Stimulated activated CD8-positive, alpha-beta memory T cell treated with anti-CD3 and anti-CD28 coated beads, Interleukin-15, amount 100 ng/mL, for 4 hours (primary cell): ENCODE measurements at regions not wholly inside any gene's neighbourhood (a gene's known extent, or its start where the extent isn't known, plus 50 kb on each side); places are given as distances from the start of the nearest gene placed in this dataset.
"Not testable (repeated sequence)": the region's sequence is repeated elsewhere in the genome, so short reads cannot be mapped to it uniquely, and the experiment has no call there.

ENCODE experiments used
- DNase-seq, 2 donors: peaks; one replicate each; pipeline ENCODE4 v3.0.0-alpha.2; 2020; ENCODE audit warnings: low read depth in 2 of 2

GRCh38 chr20:25864963-25865714 lies 168.5 kb upstream of the ZNF337 start:
- not testable (repeated sequence) for DNase-seq

GRCh38 chr20:25864326-25864962 lies 167.8 kb upstream of the ZNF337 start:
- DNase-seq, result no peak

- DNase-seq, result no peak
Observed at GRCh38 chr20:25863536-25864325, 167.1 kb upstream of the ZNF337 start.

- DNase-seq, result peak; percentile 50 to 55
Observed at GRCh38 chr20:25862967-25863530, 166.4 kb upstream of the ZNF337 start.

GRCh38 chr20:25860531-25861150 lies 164.0 kb upstream of the ZNF337 start:
- no peak for DNase-seq

- peak in 1 of 2 donors; percentile 63 for DNase-seq
Observed at GRCh38 chr20:25859649-25860530, 163.2 kb upstream of the ZNF337 start.

GRCh38 chr20:25858495-25859425 lies 162.1 kb upstream of the ZNF337 start:
- no peak for DNase-seq

GRCh38 chr20:25857091-25857788 lies 160.6 kb upstream of the ZNF337 start:
- DNase-seq, result not testable (repeated sequence)

GRCh38 chr20:25856256-25856884 lies 159.7 kb upstream of the ZNF337 start:
- DNase-seq, result no peak

- DNase-seq, result not testable (repeated sequence)
Observed at GRCh38 chr20:25855451-25856156, 159.0 kb upstream of the ZNF337 start.

GRCh38 chr20:25854666-25855065 lies 158.0 kb upstream of the ZNF337 start:
- not testable (repeated sequence) for DNase-seq

GRCh38 chr20:25853718-25854388 lies 157.2 kb upstream of the ZNF337 start:
- DNase-seq, result peak; percentile 53 to 74

- DNase-seq, result not testable (repeated sequence)
Observed at GRCh38 chr20:25852968-25853717, 156.5 kb upstream of the ZNF337 start.

GRCh38 chr20:25850133-25850532 lies 153.5 kb upstream of the ZNF337 start:
- not testable (repeated sequence) for DNase-seq

- DNase-seq, result no peak
Observed at GRCh38 chr20:25848222-25848621, 151.6 kb upstream of the ZNF337 start.

GRCh38 chr20:25844640-25845039 lies 148.0 kb upstream of the ZNF337 start:
- not testable (repeated sequence) for DNase-seq
